K562 (cell line): ENCODE measurements at regions not wholly inside any gene's neighbourhood (a gene's known extent, or its start where the extent isn't known, plus 50 kb on each side); places are given as distances from the start of the nearest gene placed in this dataset.

ENCODE experiments used
- ATAC-seq: fragments of 200-7000 bp; cut with Tn5 transposase; 3 replicates; pipeline ENCODE4 v1.9.1; 2020; ENCODE audit warnings: moderate library complexity
- BruUV-seq: library from RNA; stranded (reverse); fragments of 400-500 nt; replicated peaks from 2 replicates; lab custom pipeline; 2021; lab: Mats Ljungman, UMichigan
- CTCF ChIA-PET: fragments of 300-600 bp; formaldehyde crosslinking; extraction: SDS; loops from one replicate; lab custom pipeline; 2021; ENCODE audit warnings: low intra/inter-chr PET ratio; lab: Yijun Ruan, JAX
- POLR2A ChIA-PET: fragments of 300-600, 350-650 bp; sonication (Branson Sonifier 250); formaldehyde crosslinking; extraction: SDS; loops from one replicate; lab custom pipeline; 2021; ENCODE audit warnings: antibody characterized with exemption, inconsistent platforms; lab: Yijun Ruan, JAX
- DNase-seq, 4 experiments: peaks; one replicate each; pipeline versions ENCODE4 v3.0.0 to v3.0.0-alpha.2; 2011 to 2018; ENCODE audit warnings: low spot score in 3 of 4, mixed read lengths in 3 of 4; ENCODE audit errors: extremely low read depth in 1 of 4
- FAIRE-seq: peaks from 2 replicates; lab custom pipeline; 2011; peaks lifted over from hg19 to GRCh38; lab: Jason Lieb, UNC
- H2AFZ ChIP-seq: 2 replicates; pipeline ENCODE4 v1.6.0; 2011; ENCODE audit warnings: low read depth, low read length, control low read depth, inconsistent platforms
- H3K27ac ChIP-seq: fragments of 200-600 bp; 3 replicates; pipeline ENCODE4 v1.8.0; 2011; ENCODE audit warnings: low read depth, mild to moderate bottlenecking, control low read depth, inconsistent platforms, low read length, moderate library complexity, mixed read lengths; ENCODE audit errors: extremely low read depth
- H3K27me3 ChIP-seq, 2 experiments: fragments of 300-600 bp in 1 of 2; 2 replicates in 1 of 2; 3 replicates in 1 of 2; pipeline versions ENCODE4 v1.6.0 to v1.8.0; 2011; ENCODE audit warnings: inconsistent platforms in 2 of 2, low read length in 2 of 2, mild to moderate bottlenecking in 1 of 2, mixed read lengths in 1 of 2, moderate library complexity in 1 of 2; ENCODE audit not compliant: control insufficient read depth in 2 of 2, insufficient read depth in 2 of 2
- H3K36me3 ChIP-seq: fragments of 300-600 bp; 3 replicates; pipeline ENCODE4 v1.8.0; 2011; ENCODE audit warnings: mild to moderate bottlenecking, low read length, inconsistent platforms; ENCODE audit not compliant: control insufficient read depth, insufficient read depth
- H3K4me1 ChIP-seq, 2 experiments: fragments of 200-600 bp in 1 of 2; replicated peaks in 1 of 2; 2 replicates in 1 of 2; 3 replicates in 1 of 2; pipeline versions ENCODE4 v1.5.1 to v1.8.0; 2011; ENCODE audit warnings: inconsistent platforms in 2 of 2, low read length in 2 of 2, mild to moderate bottlenecking in 1 of 2, mixed read lengths in 1 of 2, moderate library complexity in 1 of 2; ENCODE audit not compliant: control insufficient read depth in 2 of 2, insufficient read depth in 2 of 2
- H3K4me2 ChIP-seq: 2 replicates; pipeline ENCODE4 v1.6.1; 2011; ENCODE audit warnings: low read length, control low read depth, inconsistent platforms, mixed read lengths; ENCODE audit not compliant: insufficient read depth
- H3K4me3 ChIP-seq: fragments of 200-600 bp; sonication (generic), shearing (Covaris generic); 2 replicates; pipeline ENCODE4 v1.5.1; 2016; ENCODE audit warnings: control low read depth, inconsistent platforms
- H3K79me2 ChIP-seq: fragments of 200-600 bp; 3 replicates; pipeline ENCODE4 v1.8.0; 2011; ENCODE audit warnings: low read length, inconsistent platforms; ENCODE audit not compliant: control insufficient read depth, insufficient read depth
- H3K9ac ChIP-seq, 2 experiments: 2 replicates each; pipeline versions ENCODE4 v1.6.0 to v1.6.1; 2011; ENCODE audit warnings: low read depth in 2 of 2, low read length in 2 of 2, control low read depth in 1 of 2, inconsistent platforms in 1 of 2, mild to moderate bottlenecking in 1 of 2, mixed read lengths in 1 of 2; ENCODE audit not compliant: insufficient read depth in 1 of 2
- H3K9me1 ChIP-seq: one replicate; pipeline ENCODE4 v1.6.0; 2011; ENCODE audit warnings: inconsistent platforms, mild to moderate bottlenecking, low read length, moderate library complexity; ENCODE audit not compliant: control insufficient read depth, insufficient read depth
- H3K9me3 ChIP-seq: replicated peaks from 2 replicates; pipeline ENCODE4 v1.5.1; 2011; ENCODE audit warnings: low read depth, low read length, inconsistent platforms; ENCODE audit not compliant: control insufficient read depth, insufficient read depth
- H4K20me1 ChIP-seq: replicated peaks from 2 replicates; pipeline ENCODE4 v1.6.1; 2011; ENCODE audit warnings: low read length, inconsistent platforms, mixed read lengths; ENCODE audit not compliant: control insufficient read depth, insufficient read depth
- ATF6 ChIP-seq: sonication (generic); formaldehyde crosslinking; IDR thresholded peaks from 2 replicates; pipeline ENCODE4 v1.4.0; 2020; ENCODE audit warnings: mild to moderate bottlenecking, missing genetic modification reagents
- ATF7 ChIP-seq: fragments of 450-650 bp; IDR thresholded peaks from 2 replicates; pipeline ENCODE4 v1.7.1; 2014; ENCODE audit warnings: mild to moderate bottlenecking, moderate library complexity
- BRF1 ChIP-seq: IDR thresholded peaks from 3 replicates; pipeline ENCODE4 v1.6.1; 2011; ENCODE audit warnings: borderline replicate concordance, mild to moderate bottlenecking; ENCODE audit not compliant: insufficient read length; ENCODE audit errors: extremely low read depth
- C11orf30 ChIP-seq: fragments of 450-650 bp; IDR thresholded peaks from 2 replicates; pipeline ENCODE4 v1.6.1; 2016; ENCODE audit warnings: low read depth, mild to moderate bottlenecking
- CBFA2T3 ChIP-seq: fragments of 450-650 bp; IDR thresholded peaks from 2 replicates; pipeline ENCODE4 v1.6.1; 2017
- CREB5 ChIP-seq: fragments of 250-450 bp; sonication (Bioruptor Pico); IDR thresholded peaks from 2 replicates; pipeline ENCODE4 v1.5.0; 2020; ENCODE audit warnings: mild to moderate bottlenecking
- DDX20 ChIP-seq: fragments of 450-650 bp; IDR thresholded peaks from 2 replicates; pipeline ENCODE4 v1.6.1; 2016; ENCODE audit warnings: missing genetic modification characterization, low read depth, mild to moderate bottlenecking, missing compliant biosample characterization, moderate library complexity
- GATAD2A ChIP-seq: fragments of 450-650 bp; IDR thresholded peaks from 2 replicates; pipeline ENCODE4 v1.6.1; 2017
- KLF6 ChIP-seq: fragments of 250-450 bp; sonication (Bioruptor Pico); IDR thresholded peaks from 2 replicates; pipeline ENCODE4 v1.4.0; 2020; ENCODE audit warnings: mild to moderate bottlenecking, moderate library complexity, borderline replicate concordance
- MIER1 ChIP-seq: fragments of 450-650 bp; IDR thresholded peaks from 2 replicates; pipeline ENCODE4 v1.6.1; 2016; ENCODE audit warnings: antibody characterized with exemption, mild to moderate bottlenecking, low read depth
- MNT ChIP-seq, 2 experiments: fragments of 450-650 bp; conservative IDR thresholded peaks; 2 replicates each; pipeline ENCODE4 v1.6.1; 2017; ENCODE audit warnings: mild to moderate bottlenecking in 2 of 2, moderate library complexity in 2 of 2
- NR0B1 ChIP-seq: fragments of 450-650 bp; IDR thresholded peaks from one replicate; pipeline ENCODE4 v1.6.1; 2018; ENCODE audit warnings: mild to moderate bottlenecking, moderate library complexity; ENCODE audit not compliant: partially characterized antibody
- POU5F1 ChIP-seq: fragments of 150-350 bp; IDR thresholded peaks from 2 replicates; pipeline ENCODE4 v1.6.1; 2014; ENCODE audit warnings: borderline replicate concordance, low read length, low read depth, mild to moderate bottlenecking; ENCODE audit not compliant: partially characterized antibody
- PRMT5 ChIP-seq: sonication (generic); formaldehyde crosslinking; IDR thresholded peaks from 2 replicates; pipeline ENCODE4 v1.5.0; 2020; ENCODE audit warnings: missing genetic modification reagents
- RBM14 ChIP-seq: fragments of 200-400 bp; formaldehyde crosslinking; IDR thresholded peaks from 2 replicates; pipeline ENCODE4 v1.6.1; 2018; ENCODE audit warnings: low read depth, mild to moderate bottlenecking, low read length, moderate library complexity, borderline replicate concordance; ENCODE audit not compliant: insufficient read depth
- STAG1 ChIP-seq: sonication (generic); formaldehyde crosslinking; IDR thresholded peaks from 2 replicates; pipeline ENCODE4 v1.5.0; 2020; ENCODE audit warnings: missing genetic modification reagents, borderline replicate concordance
- WHSC1 ChIP-seq: IDR thresholded peaks from one replicate; pipeline ENCODE4 v1.6.1; 2012; ENCODE audit warnings: low read length, control low read depth, inconsistent platforms
- ZNF778 ChIP-seq: fragments of 450-650 bp; formaldehyde crosslinking; IDR thresholded peaks from 2 replicates; pipeline ENCODE4 v1.4.0; 2020; ENCODE audit warnings: mild to moderate bottlenecking, moderate library complexity
- WGBS: fragments of 100-300 bp; shearing (Covaris generic); methylation state at CpG from one replicate; pipeline ENCODE4 v1.1.6; 2016; ENCODE audit warnings: low coverage, mixed read lengths; ENCODE audit not compliant: insufficient coverage; ENCODE audit errors: missing lambda C conversion rate; 5-methylcytosine and 5-hydroxymethylcytosine counted together
- in situ Hi-C: fragments of 300-500 bp; cut with MboI; formaldehyde crosslinking; loops from 4 replicates; pipeline ENCODE4 v1.15.0; 2018; ENCODE audit warnings: inconsistent platforms, mixed read lengths
- intact Hi-C: fragments of 100-400 bp; cut with micrococcal nuclease; formaldehyde crosslinking; loops from 2 replicates; pipeline ENCODE4 v1.14.2; 2022

GRCh38 chr6:133191323-133191722 lies 49.8 kb upstream of the EYA4 start:
- in situ Hi-C loops (no loop called here), intact Hi-C loops (no loop called here)
- POLR2A ChIA-PET, result interaction anchor here (1.5 kb wide), 1 partner anchor 10 kb away, joined by 3 read pairs; no protein-coding TSS in a partner anchor
- Histone ChIP-seq H3K4me3 (no peak overlapping the region), H3K9ac (no peak overlapping the region), H3K36me3 (no peaks in the 10 kb centered on the region), H3K4me1 (no peaks in the 10 kb centered on the region), H4K20me1 (no peaks in the 10 kb centered on the region), H3K27ac (no peak overlapping the region), H3K27me3 (no peaks in the 10 kb centered on the region), H3K9me3 (no peaks in the 10 kb centered on the region), H3K4me2 (no peak overlapping the region), H2AFZ (no peak overlapping the region), H3K79me2 (no peaks in the 10 kb centered on the region), H3K9me1 (no peaks in the 10 kb centered on the region)
- DNase-seq, result no peak
- no peak for ATAC-seq
- no peak for TF ChIP-seq CREB5
- no peak for TF ChIP-seq PRMT5 (CRISPR knock-in tag)
- no peak for TF ChIP-seq RBM14
- TF ChIP-seq MNT (conservative IDR thresholded peaks at IDR 0.05), result no peak
- no peak for TF ChIP-seq CBFA2T3
- TF ChIP-seq GATAD2A, result no peak
- no peak for TF ChIP-seq C11orf30
- TF ChIP-seq DDX20, result no peak
- TF ChIP-seq BRF1, result no peak
- TF ChIP-seq WHSC1, result no peak
- TF ChIP-seq NR0B1, result no peak
- no peak for TF ChIP-seq ATF7
- TF ChIP-seq ZNF778 (CRISPR knock-in tag), result no peak
- TF ChIP-seq ATF6 (CRISPR knock-in tag), result no peak
- TF ChIP-seq POU5F1, result no peak
- no peak for TF ChIP-seq KLF6
- TF ChIP-seq MIER1, result no peak
- TF ChIP-seq STAG1, result no peak
- CTCF ChIA-PET, result interaction anchor here (0.6 kb wide), 1 partner anchor 91 kb away, joined by 3 read pairs; no protein-coding TSS in a partner anchor
- FAIRE-seq, result no peak
- WGBS, result 0% methylated on average over 2 of the region's 2 CpGs
- BruUV-seq, result no TSS peak
